ENCODE measurements at regions not wholly inside any gene's neighbourhood (a gene's known extent, or its start where the extent isn't known, plus 50 kb on each side); places are given as distances from the start of the nearest gene placed in this dataset.

GRCh38 chr6:159572439-159573110 lies 120.5 kb downstream of the SOD2 start:
- Histone ChIP-seq H3K4me3 (no peak overlapping the region), H3K4me1 (no peaks in the 10 kb centered on the region), H3K27ac (no peak overlapping the region), H3K9me3 (peaks cover 0 to 16% (median 4%) of the 10 kb centered on the region in 12 donors), H3K36me3 (no peaks in the 10 kb centered on the region), H3K27me3 (no peaks in the 10 kb centered on the region)
- TF ChIP-seq POLR2A (IDR thresholded peaks at IDR 0.05) (no peak), CTCF (IDR thresholded peaks at IDR 0.05) (no peak)
- intact Hi-C loops (cut with DNase I): no loop called here
- DNase-seq: no peak
- WGBS, 4 donors: 57 to 69% (median 64%) methylated on average over 12 of the region's 12 CpGs
- no peak for ATAC-seq

- Histone ChIP-seq H3K9me3 (peaks cover 0 to 14% (median 4%) of the 10 kb centered on the region in 12 donors), H3K4me3 (no peak overlapping the region), H3K36me3 (no peaks in the 10 kb centered on the region), H3K27me3 (no peaks in the 10 kb centered on the region), H3K27ac (no peak overlapping the region), H3K4me1 (no peaks in the 10 kb centered on the region)
- 58 to 67% (median 60%) methylated on average over 7 of the region's 7 CpGs for WGBS, 4 donors
- no peak for ATAC-seq
- no peak for DNase-seq
- intact Hi-C loops (cut with DNase I): no loop called here
- TF ChIP-seq POLR2A (IDR thresholded peaks at IDR 0.05): no peak
- no peak for TF ChIP-seq CTCF (IDR thresholded peaks at IDR 0.05)
Measured at GRCh38 chr6:159565181-159565710, 127.8 kb downstream of the SOD2 start.

GRCh38 chr6:159564456-159564855 lies 128.6 kb downstream of the SOD2 start:
- DNase-seq (no peak), ATAC-seq (no peak)

More at GRCh38 chr6:159564456-159564855, 128.6 kb downstream of the SOD2 start:
- H3K27ac ChIP-seq: no peak overlapping the region
- no peaks in the 10 kb centered on the region for H3K4me1 ChIP-seq
- no peaks in the 10 kb centered on the region for H3K36me3 ChIP-seq
- intact Hi-C loops (cut with DNase I): no loop called here
- H3K9me3 ChIP-seq: peaks cover 0 to 6% (median under 1%) of the 10 kb centered on the region in 12 donors
- 76 to 80% (median 77%) methylated on average over 5 of the region's 5 CpGs for WGBS, 4 donors
- H3K4me3 ChIP-seq: no peak overlapping the region
- TF ChIP-seq POLR2A (IDR thresholded peaks at IDR 0.05): no peak
- TF ChIP-seq CTCF (IDR thresholded peaks at IDR 0.05): no peak
- no peaks in the 10 kb centered on the region for H3K27me3 ChIP-seq
